ENCODE measurements at regions not wholly inside any gene's neighbourhood (a gene's known extent, or its start where the extent isn't known, plus 50 kb on each side); places are given as distances from the start of the nearest gene placed in this dataset.

- Histone ChIP-seq H2AFZ (ENCODE audit: low read depth, low read length) (no peak overlapping the region), H3K4me1 (ENCODE audit: control insufficient read depth, extremely low read depth, insufficient read depth, low read length) (no peaks in the 10 kb centered on the region), H3K9me3 (replicated peaks; ENCODE audit: control insufficient read depth, insufficient read depth, low read length) (no peaks in the 10 kb centered on the region), H3K4me2 (ENCODE audit: insufficient read depth, low read length) (no peak overlapping the region), H3K27ac (ENCODE audit: insufficient read depth, low read depth, low read length) (no peak overlapping the region), H3K9ac (replicated peaks; ENCODE audit: extremely low read depth, insufficient read depth, low read length) (no peak overlapping the region), H3K36me3 (ENCODE audit: control insufficient read depth in 2 of 2, extremely low read depth in 1 of 2, insufficient read depth in 2 of 2, low read length in 2 of 2) (no peaks in the 10 kb centered on the region), H3K9me1 (replicated peaks; ENCODE audit: control insufficient read depth, extremely low read depth, insufficient read depth, low read length) (no peaks in the 10 kb centered on the region), H3K27me3 (ENCODE audit: control insufficient read depth in 2 of 2, insufficient read depth in 2 of 2, low read length in 2 of 2) (no peaks in the 10 kb centered on the region), H3K79me2 (ENCODE audit: control insufficient read depth, insufficient read depth, low read length) (no peaks in the 10 kb centered on the region), H3K4me3 (replicated peaks in 1 of 3; ENCODE audit: insufficient read depth in 1 of 3, low read depth in 1 of 3, low read length in 3 of 3) (no peak overlapping the region), H4K20me1 (replicated peaks; ENCODE audit: control insufficient read depth, extremely low read depth, insufficient read depth, low read length) (no peaks in the 10 kb centered on the region)
- CTCF ChIA-PET: no interaction called here
- TF ChIP-seq EZH2 (IDR thresholded peaks at IDR 0.05; ENCODE audit: borderline replicate concordance, low read depth, low read length, severe bottlenecking) (no peak), CTCF (IDR thresholded peaks at IDR 0.05; ENCODE audit: extremely low read depth in 1 of 2, insufficient read depth in 1 of 2, low read depth in 1 of 2, low read length in 2 of 2) (no peak), POLR2A (IDR thresholded peaks at IDR 0.05; ENCODE audit: low read depth, low read length) (no peak)
- intact Hi-C loops (cut with micrococcal nuclease) (no loop called here), dilution Hi-C loops (cut with MboI; ENCODE audit: extremely low pct_ligation_motif_present, low sequenced_read_pairs) (no loop called here)
- POLR2A ChIA-PET: no interaction called here
- FAIRE-seq (no peak), DNase-seq (ENCODE audit: low read depth, low spot score) (no peak)
- BruUV-seq (replicated peaks): no TSS peak
These were observed 215.2 kb downstream of the LMBRD1 start for GRCh38 chr6:69581581-69581980.

- intact Hi-C loops (cut with micrococcal nuclease): no loop called here
- CTCF ChIA-PET: no interaction called here
- Histone ChIP-seq H3K4me3 (replicated peaks in 1 of 3; ENCODE audit: insufficient read depth in 1 of 3, low read depth in 1 of 3, low read length in 3 of 3) (no peak overlapping the region), H4K20me1 (replicated peaks; ENCODE audit: control insufficient read depth, extremely low read depth, insufficient read depth, low read length) (no peaks in the 10 kb centered on the region), H2AFZ (ENCODE audit: low read depth, low read length) (no peak overlapping the region), H3K27me3 (ENCODE audit: control insufficient read depth in 2 of 2, insufficient read depth in 2 of 2, low read length in 2 of 2) (no peaks in the 10 kb centered on the region), H3K9me1 (replicated peaks; ENCODE audit: control insufficient read depth, extremely low read depth, insufficient read depth, low read length) (no peaks in the 10 kb centered on the region), H3K9me3 (replicated peaks; ENCODE audit: control insufficient read depth, insufficient read depth, low read length) (no peaks in the 10 kb centered on the region), H3K79me2 (ENCODE audit: control insufficient read depth, insufficient read depth, low read length) (no peaks in the 10 kb centered on the region), H3K9ac (replicated peaks; ENCODE audit: extremely low read depth, insufficient read depth, low read length) (no peak overlapping the region), H3K27ac (ENCODE audit: insufficient read depth, low read depth, low read length) (no peak overlapping the region), H3K36me3 (ENCODE audit: control insufficient read depth in 2 of 2, extremely low read depth in 1 of 2, insufficient read depth in 2 of 2, low read length in 2 of 2) (no peaks in the 10 kb centered on the region), H3K4me2 (ENCODE audit: insufficient read depth, low read length) (no peak overlapping the region), H3K4me1 (ENCODE audit: control insufficient read depth, extremely low read depth, insufficient read depth, low read length) (no peaks in the 10 kb centered on the region)
- no TSS peak for BruUV-seq (replicated peaks)
- dilution Hi-C loops (cut with MboI; ENCODE audit: extremely low pct_ligation_motif_present, low sequenced_read_pairs): no loop called here
- DNase-seq (ENCODE audit: low read depth, low spot score) (no peak), FAIRE-seq (no peak)
- POLR2A ChIA-PET: no interaction called here
- no peak for TF ChIP-seq EZH2 (IDR thresholded peaks at IDR 0.05; ENCODE audit: borderline replicate concordance, low read depth, low read length, severe bottlenecking)
- TF ChIP-seq FOS (IDR thresholded peaks at IDR 0.05; ENCODE audit: borderline replicate concordance, insufficient read depth, low read length): no peak
- no peak for TF ChIP-seq POLR2AphosphoS5 (IDR thresholded peaks at IDR 0.05; ENCODE audit: insufficient read depth, low read depth, low read length)
- no peak for TF ChIP-seq GATA2 (IDR thresholded peaks at IDR 0.05; ENCODE audit: insufficient read depth, insufficient read length, low read depth, low read length)
- TF ChIP-seq MAX (IDR thresholded peaks at IDR 0.05; ENCODE audit: insufficient read depth, insufficient read length): no peak
These were observed 216.1 kb downstream of the LMBRD1 start for GRCh38 chr6:69580706-69581105.
